ENCODE measurements at regions not wholly inside any gene's neighbourhood (a gene's known extent, or its start where the extent isn't known, plus 50 kb on each side); places are given as distances from the start of the nearest gene placed in this dataset.

DNA sequence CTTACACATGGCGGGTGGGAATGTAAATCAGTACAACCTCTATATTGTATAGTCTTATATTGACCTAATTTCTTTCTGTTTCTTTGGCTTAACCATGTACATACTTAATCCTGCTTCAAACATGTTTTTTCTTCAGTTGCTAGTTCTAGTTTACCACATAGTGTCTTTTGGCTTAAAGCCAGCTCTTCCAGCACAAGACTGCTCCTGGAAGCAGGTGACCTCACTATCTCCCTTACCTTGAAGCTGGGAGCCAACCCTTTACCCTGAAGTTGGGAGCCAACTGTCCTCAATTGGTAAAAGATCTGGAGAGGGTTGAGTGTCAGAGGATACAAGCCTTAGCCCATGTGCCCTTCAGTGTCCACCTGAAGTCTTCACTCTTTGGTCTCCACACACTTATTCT lies 162.7 kb downstream of the AASDH start:
- H2AFZ ChIP-seq (ENCODE audit: low read depth), result no peak overlapping the region
- H3K79me2 ChIP-seq (ENCODE audit: insufficient read depth, low read depth), result no peaks in the 10 kb centered on the region
- no peaks in the 10 kb centered on the region for H3K4me1 ChIP-seq (ENCODE audit: low read depth, poor library complexity, severe bottlenecking)
- H3K4me2 ChIP-seq, result no peak overlapping the region
- no peaks in the 10 kb centered on the region for H3K36me3 ChIP-seq (ENCODE audit: insufficient read depth)
- H3K9ac ChIP-seq, result no peak overlapping the region
- no peak overlapping the region for H3K27ac ChIP-seq
- H3K27me3 ChIP-seq (ENCODE audit: insufficient read depth, low read depth), result no peaks in the 10 kb centered on the region
- no peak overlapping the region for H3K4me3 ChIP-seq (IDR thresholded peaks at IDR 0.05; ENCODE audit: insufficient read depth, low read depth, low read length)
- TF ChIP-seq, protein P1, sequence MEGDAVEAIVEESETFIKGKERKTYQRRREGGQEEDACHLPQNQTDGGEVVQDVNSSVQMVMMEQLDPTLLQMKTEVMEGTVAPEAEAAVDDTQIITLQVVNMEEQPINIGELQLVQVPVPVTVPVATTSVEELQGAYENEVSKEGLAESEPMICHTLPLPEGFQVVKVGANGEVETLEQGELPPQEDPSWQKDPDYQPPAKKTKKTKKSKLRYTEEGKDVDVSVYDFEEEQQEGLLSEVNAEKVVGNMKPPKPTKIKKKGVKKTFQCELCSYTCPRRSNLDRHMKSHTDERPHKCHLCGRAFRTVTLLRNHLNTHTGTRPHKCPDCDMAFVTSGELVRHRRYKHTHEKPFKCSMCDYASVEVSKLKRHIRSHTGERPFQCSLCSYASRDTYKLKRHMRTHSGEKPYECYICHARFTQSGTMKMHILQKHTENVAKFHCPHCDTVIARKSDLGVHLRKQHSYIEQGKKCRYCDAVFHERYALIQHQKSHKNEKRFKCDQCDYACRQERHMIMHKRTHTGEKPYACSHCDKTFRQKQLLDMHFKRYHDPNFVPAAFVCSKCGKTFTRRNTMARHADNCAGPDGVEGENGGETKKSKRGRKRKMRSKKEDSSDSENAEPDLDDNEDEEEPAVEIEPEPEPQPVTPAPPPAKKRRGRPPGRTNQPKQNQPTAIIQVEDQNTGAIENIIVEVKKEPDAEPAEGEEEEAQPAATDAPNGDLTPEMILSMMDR (conservative IDR thresholded peaks at IDR 0.05; ENCODE audit: low read depth, low read length), result no peak
- H4K20me1 ChIP-seq (ENCODE audit: insufficient read depth), result no peaks in the 10 kb centered on the region

DNA sequence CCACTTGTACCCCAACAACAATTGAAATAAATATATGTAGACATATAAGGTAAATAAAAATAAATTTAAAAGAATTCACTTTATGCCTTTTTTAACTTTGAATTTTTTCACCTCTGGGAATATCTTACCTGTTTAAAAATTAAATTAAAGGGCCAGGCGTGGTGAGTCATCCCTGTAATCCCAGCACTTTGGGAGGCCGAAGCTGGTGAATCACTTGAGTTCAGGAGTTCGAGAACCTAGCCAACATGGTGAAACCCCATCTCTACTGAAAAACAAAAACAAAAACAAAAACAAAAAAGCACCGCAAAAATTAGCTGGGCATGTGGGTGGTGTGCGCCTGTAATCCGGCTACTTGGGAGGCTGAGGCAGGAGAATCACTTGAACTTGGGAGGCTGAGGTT lies 164.8 kb downstream of the AASDH start:
- H3K27ac ChIP-seq, result no peak overlapping the region
- no peaks in the 10 kb centered on the region for H3K79me2 ChIP-seq (ENCODE audit: insufficient read depth, low read depth)
- H3K27me3 ChIP-seq (ENCODE audit: insufficient read depth, low read depth), result no peaks in the 10 kb centered on the region
- H3K4me2 ChIP-seq, result no peak overlapping the region
- no peaks in the 10 kb centered on the region for H3K4me1 ChIP-seq (ENCODE audit: low read depth, poor library complexity, severe bottlenecking)
- H3K36me3 ChIP-seq (ENCODE audit: insufficient read depth), result no peaks in the 10 kb centered on the region
- no peak overlapping the region for H2AFZ ChIP-seq (ENCODE audit: low read depth)
- no peaks in the 10 kb centered on the region for H4K20me1 ChIP-seq (ENCODE audit: insufficient read depth)
- H3K4me3 ChIP-seq (IDR thresholded peaks at IDR 0.05; ENCODE audit: insufficient read depth, low read depth, low read length), result no peak overlapping the region
- no peak overlapping the region for H3K9ac ChIP-seq
- TF ChIP-seq, protein P1 (conservative IDR thresholded peaks at IDR 0.05; ENCODE audit: low read depth, low read length), result no peak

DNA sequence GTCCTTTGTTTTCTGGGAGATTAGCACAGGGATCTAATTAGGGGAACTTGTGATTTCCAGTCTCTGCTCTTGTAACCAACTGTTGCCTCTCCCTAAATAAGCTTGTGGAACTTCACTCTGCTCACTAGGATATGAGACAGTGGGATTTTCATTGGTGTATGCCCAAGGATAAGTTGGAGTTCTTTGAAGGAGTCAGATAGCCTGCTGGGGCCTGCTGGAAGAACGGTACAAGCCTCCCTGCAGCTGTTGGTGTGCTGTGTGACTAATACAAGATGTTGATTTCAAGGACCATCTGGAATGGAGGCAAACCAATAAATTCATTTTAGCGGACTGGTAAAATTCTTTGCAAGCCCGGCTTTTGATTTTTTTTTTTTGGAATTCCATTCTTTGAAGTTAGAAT lies 167.0 kb downstream of the AASDH start:
- H3K4me2 ChIP-seq, result no peak overlapping the region
- no peak overlapping the region for H3K27ac ChIP-seq
- TF ChIP-seq, protein P1 (conservative IDR thresholded peaks at IDR 0.05; ENCODE audit: low read depth, low read length), result no peak
- no peak overlapping the region for H3K4me3 ChIP-seq (IDR thresholded peaks at IDR 0.05; ENCODE audit: insufficient read depth, low read depth, low read length)
- H2AFZ ChIP-seq (ENCODE audit: low read depth), result no peak overlapping the region
- H4K20me1 ChIP-seq (ENCODE audit: insufficient read depth), result no peaks in the 10 kb centered on the region
- no peaks in the 10 kb centered on the region for H3K36me3 ChIP-seq (ENCODE audit: insufficient read depth)
- no peaks in the 10 kb centered on the region for H3K79me2 ChIP-seq (ENCODE audit: insufficient read depth, low read depth)
- H3K4me1 ChIP-seq (ENCODE audit: low read depth, poor library complexity, severe bottlenecking), result no peaks in the 10 kb centered on the region
- no peaks in the 10 kb centered on the region for H3K27me3 ChIP-seq (ENCODE audit: insufficient read depth, low read depth)
- H3K9ac ChIP-seq, result no peak overlapping the region

- H3K27ac ChIP-seq, result no peak overlapping the region
- no peaks in the 10 kb centered on the region for H3K4me1 ChIP-seq (ENCODE audit: low read depth, poor library complexity, severe bottlenecking)
- H3K27me3 ChIP-seq (ENCODE audit: insufficient read depth, low read depth), result no peaks in the 10 kb centered on the region
- no peaks in the 10 kb centered on the region for H3K79me2 ChIP-seq (ENCODE audit: insufficient read depth, low read depth)
- no peak overlapping the region for H2AFZ ChIP-seq (ENCODE audit: low read depth)
- no peak overlapping the region for H3K4me2 ChIP-seq
- H4K20me1 ChIP-seq (ENCODE audit: insufficient read depth), result no peaks in the 10 kb centered on the region
- TF ChIP-seq, protein P1 (conservative IDR thresholded peaks at IDR 0.05; ENCODE audit: low read depth, low read length), result no peak
- H3K9ac ChIP-seq, result no peak overlapping the region
- H3K4me3 ChIP-seq (IDR thresholded peaks at IDR 0.05; ENCODE audit: insufficient read depth, low read depth, low read length), result no peak overlapping the region
- H3K36me3 ChIP-seq (ENCODE audit: insufficient read depth), result no peaks in the 10 kb centered on the region
These were observed 167.8 kb downstream of the AASDH start for GRCh38 chr4:56219447-56219846.

Measured in KMS-11 (cell line).